ENCODE measurements at regions not wholly inside any gene's neighbourhood (a gene's known extent, or its start where the extent isn't known, plus 50 kb on each side); places are given as distances from the start of the nearest gene placed in this dataset.

- H3K79me2 ChIP-seq (ENCODE audit: control insufficient read depth, insufficient read depth, low read length): no peaks in the 10 kb centered on the region
- H3K27me3 ChIP-seq (ENCODE audit: control insufficient read depth, extremely low read depth, insufficient read depth, low read length): no peaks in the 10 kb centered on the region
- H3K36me3 ChIP-seq (ENCODE audit: control insufficient read depth in 2 of 2, extremely low read depth in 1 of 2, insufficient read depth in 2 of 2, low read length in 2 of 2): no peaks in the 10 kb centered on the region
- H3K4me3 ChIP-seq (ENCODE audit: control insufficient read depth in 2 of 3, extremely low read depth in 1 of 3, insufficient read depth in 2 of 3, low read depth in 1 of 3, low read length in 3 of 3): no peak overlapping the region
- H4K20me1 ChIP-seq (ENCODE audit: control insufficient read depth, extremely low read depth, insufficient read depth, low read length): no peaks in the 10 kb centered on the region
- H3K9me1 ChIP-seq (ENCODE audit: control insufficient read depth, extremely low read depth, insufficient read depth, low read length): no peaks in the 10 kb centered on the region
- no peaks in the 10 kb centered on the region for H3K4me1 ChIP-seq (ENCODE audit: control insufficient read depth, extremely low read depth, insufficient read depth, low read length)
- no peak for TF ChIP-seq CTCF (optimal IDR thresholded peaks at IDR 0.05 in 1 of 3, IDR thresholded peaks at IDR 0.05 in 1 of 3, conservative IDR thresholded peaks at IDR 0.05 in 1 of 3; ENCODE audit: extremely low read depth in 1 of 3, insufficient read depth in 2 of 3, low read length in 3 of 3)
- no peak for TF ChIP-seq EZH2 (IDR thresholded peaks at IDR 0.05; ENCODE audit: low read length)
- dilution Hi-C loops (cut with MboI; ENCODE audit: extremely low pct_ligation_motif_present, low sequenced_read_pairs): no loop called here
- H3K9me3 ChIP-seq (ENCODE audit: control insufficient read depth, low read depth, low read length): peaks cover 3% of the 10 kb centered on the region
- H3K9ac ChIP-seq (ENCODE audit: control insufficient read depth, extremely low read depth, insufficient read depth, low read length): no peak overlapping the region
- no peak overlapping the region for H3K4me2 ChIP-seq (ENCODE audit: control insufficient read depth, extremely low read depth, insufficient read depth, low read depth, low read length)
- H2AFZ ChIP-seq (ENCODE audit: control insufficient read depth, low read length): no peak overlapping the region
- H3K27ac ChIP-seq (ENCODE audit: control insufficient read depth, insufficient read depth, low read length): no peak overlapping the region
- DNase-seq (ENCODE audit: low read depth, low spot score) (no peak), FAIRE-seq (no peak)
Measured at GRCh38 chr9:89752154-89752553, 147.3 kb downstream of the GADD45G start.

GRCh38 chr9:89753472-89754055 is 148.8 kb downstream of the GADD45G start:
- Histone ChIP-seq H3K4me1 (ENCODE audit: control insufficient read depth, extremely low read depth, insufficient read depth, low read length) (no peaks in the 10 kb centered on the region), H3K9ac (ENCODE audit: control insufficient read depth, extremely low read depth, insufficient read depth, low read length) (no peak overlapping the region), H3K27me3 (ENCODE audit: control insufficient read depth, extremely low read depth, insufficient read depth, low read length) (no peaks in the 10 kb centered on the region), H3K4me3 (ENCODE audit: control insufficient read depth in 2 of 3, extremely low read depth in 1 of 3, insufficient read depth in 2 of 3, low read depth in 1 of 3, low read length in 3 of 3) (no peak overlapping the region), H3K4me2 (ENCODE audit: control insufficient read depth, extremely low read depth, insufficient read depth, low read depth, low read length) (no peak overlapping the region), H4K20me1 (ENCODE audit: control insufficient read depth, extremely low read depth, insufficient read depth, low read length) (no peaks in the 10 kb centered on the region), H3K9me3 (ENCODE audit: control insufficient read depth, low read depth, low read length) (no peaks in the 10 kb centered on the region), H3K9me1 (ENCODE audit: control insufficient read depth, extremely low read depth, insufficient read depth, low read length) (no peaks in the 10 kb centered on the region), H3K27ac (ENCODE audit: control insufficient read depth, insufficient read depth, low read length) (no peak overlapping the region), H2AFZ (ENCODE audit: control insufficient read depth, low read length) (no peak overlapping the region), H3K36me3 (ENCODE audit: control insufficient read depth in 2 of 2, extremely low read depth in 1 of 2, insufficient read depth in 2 of 2, low read length in 2 of 2) (no peaks in the 10 kb centered on the region), H3K79me2 (ENCODE audit: control insufficient read depth, insufficient read depth, low read length) (no peaks in the 10 kb centered on the region)
- FAIRE-seq: no peak
- DNase-seq (ENCODE audit: low read depth, low spot score): no peak
- TF ChIP-seq EZH2 (IDR thresholded peaks at IDR 0.05; ENCODE audit: low read length) (no peak), CTCF (optimal IDR thresholded peaks at IDR 0.05 in 1 of 3, IDR thresholded peaks at IDR 0.05 in 1 of 3, conservative IDR thresholded peaks at IDR 0.05 in 1 of 3; ENCODE audit: extremely low read depth in 1 of 3, insufficient read depth in 2 of 3, low read length in 3 of 3) (no peak)
- dilution Hi-C loops (cut with MboI; ENCODE audit: extremely low pct_ligation_motif_present, low sequenced_read_pairs): no loop called here

Data from keratinocyte (primary cell).